MM.1S (cell line): ENCODE measurements at regions not wholly inside any gene's neighbourhood (a gene's known extent, or its start where the extent isn't known, plus 50 kb on each side); places are given as distances from the start of the nearest gene placed in this dataset.

Experiments used
- CTCF ChIP-seq: fragments of 300-600 bp; sonication (generic); IDR thresholded peaks from 2 replicates; pipeline ENCODE4 v1.5.1; 2016; ENCODE audit warnings: antibody characterized with exemption, low read length, mixed read lengths
- EZH2 ChIP-seq: fragments of 300-600 bp; sonication (generic); optimal IDR thresholded peaks from 2 replicates; pipeline ENCODE3; 2017; ENCODE audit warnings: low read depth, mild to moderate bottlenecking, antibody characterized with exemption, low read length, mixed read lengths
- EZH2phosphoT487 ChIP-seq: fragments of 300-600 bp; sonication (generic); IDR thresholded peaks from 2 replicates; pipeline ENCODE4 v1.6.1; 2018; ENCODE audit warnings: antibody characterized with exemption, low read length

GRCh38 chr7:91355695-91356435 lies 91.6 kb downstream of the FZD1 start:
- no peak for TF ChIP-seq CTCF
- TF ChIP-seq EZH2: no peak
- no peak for TF ChIP-seq EZH2phosphoT487
